C4-2B (cell line): ENCODE measurements at regions not wholly inside any gene's neighbourhood (a gene's known extent, or its start where the extent isn't known, plus 50 kb on each side); places are given as distances from the start of the nearest gene placed in this dataset.

Experiments
- CTCF ChIP-seq: fragments of 450-650 bp; conservative IDR thresholded peaks from 2 replicates; pipeline ENCODE4 v1.5.1; 2017; ENCODE audit warnings: mild to moderate bottlenecking
- ZFX ChIP-seq: fragments of 450-650 bp; IDR thresholded peaks from 2 replicates; pipeline ENCODE4 v1.6.1; 2017

DNA sequence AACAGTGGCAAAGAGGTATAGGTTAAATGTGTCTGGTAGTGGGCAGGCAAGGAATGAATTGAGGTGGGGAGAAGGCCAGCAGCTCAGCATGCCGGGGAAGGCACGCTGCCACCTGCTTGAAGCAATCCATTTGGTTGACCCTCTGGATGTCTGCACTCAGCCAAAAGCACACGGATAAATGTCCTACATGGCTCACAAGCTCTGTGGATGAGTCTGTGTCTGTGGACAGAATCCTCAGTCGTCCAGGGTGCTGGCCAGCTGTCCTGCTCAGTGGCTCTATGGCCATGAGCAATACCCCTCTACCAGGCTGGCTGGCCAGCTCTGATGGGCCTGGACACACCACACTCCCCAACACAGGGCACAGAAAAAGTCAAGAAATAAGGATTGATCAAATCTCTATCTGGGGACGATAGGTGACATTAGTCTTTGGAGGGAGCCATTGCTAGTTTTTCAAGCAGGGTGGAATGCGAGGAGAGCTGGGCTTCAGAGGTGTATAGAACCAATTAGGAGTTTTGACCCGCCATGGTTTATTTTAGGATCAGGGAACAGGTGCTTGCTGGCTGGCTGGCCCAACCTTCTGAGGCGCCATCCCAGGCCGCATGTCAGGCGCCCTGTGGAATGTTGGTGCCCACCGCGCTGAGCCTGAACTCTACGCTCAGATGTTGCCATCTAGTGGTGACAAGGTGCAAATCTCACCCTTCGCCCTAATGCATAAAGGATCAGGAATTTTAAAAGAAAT, 493.4 kb downstream of the TNS3 start:
- peak; percentile 90 for TF ChIP-seq CTCF
- no peak for TF ChIP-seq ZFX
